Endodermal cell (in vitro differentiated cells): ENCODE measurements at regions not wholly inside any gene's neighbourhood (a gene's known extent, or its start where the extent isn't known, plus 50 kb on each side); places are given as distances from the start of the nearest gene placed in this dataset.
"Not testable (repeated sequence)": the region's sequence is repeated elsewhere in the genome, so short reads cannot be mapped to it uniquely, and the experiment has no call there.

Source experiments
- DNase-seq: peaks from one replicate; pipeline ENCODE4 v3.0.0-alpha.2; 2017
- H3K27ac ChIP-seq: 2 replicates; pipeline ENCODE4 v1.5.1; 2013; ENCODE audit warnings: mild to moderate bottlenecking, low read depth, low read length, moderate library complexity
- H3K27me3 ChIP-seq: 2 replicates; pipeline ENCODE4 v1.6.1; 2013; ENCODE audit warnings: mild to moderate bottlenecking, low read length, moderate library complexity; ENCODE audit not compliant: insufficient read depth, control insufficient read depth, poor library complexity, severe bottlenecking
- H3K36me3 ChIP-seq: 2 replicates; pipeline ENCODE4 v1.7.0; 2013; ENCODE audit warnings: mild to moderate bottlenecking, low read length, moderate library complexity; ENCODE audit not compliant: control insufficient read depth, insufficient read depth
- H3K4me1 ChIP-seq: one replicate; pipeline ENCODE4 v1.7.0; 2013; ENCODE audit warnings: low read length; ENCODE audit not compliant: control insufficient read depth, insufficient read depth
- H3K4me3 ChIP-seq: 2 replicates; pipeline ENCODE4 v1.5.1; 2013; ENCODE audit warnings: mild to moderate bottlenecking, low read length, moderate library complexity
- H3K9ac ChIP-seq: 2 replicates; pipeline ENCODE4 v1.6.1; 2013; ENCODE audit warnings: mild to moderate bottlenecking, low read length, moderate library complexity; ENCODE audit not compliant: poor library complexity, severe bottlenecking; ENCODE audit errors: extremely low read depth
- H3K9me3 ChIP-seq: 2 replicates; pipeline ENCODE4 v1.6.1; 2013; ENCODE audit warnings: mild to moderate bottlenecking, low read length, moderate library complexity; ENCODE audit not compliant: control insufficient read depth
- H3K27ac Mint-ChIP-seq: 2 replicates; pipeline ENCODE4 v1.8.0; 2020; ENCODE audit warnings: mixed read lengths
- H3K27me3 Mint-ChIP-seq: 2 replicates; pipeline ENCODE4 v1.8.0; 2021; ENCODE audit warnings: mild to moderate bottlenecking, mixed read lengths; ENCODE audit not compliant: insufficient read depth
- H3K36me3 Mint-ChIP-seq: 2 replicates; pipeline ENCODE4 v1.8.0; 2020; ENCODE audit warnings: low read depth, mixed read lengths
- H3K4me1 Mint-ChIP-seq: 2 replicates; pipeline ENCODE4 v1.8.0; 2020; ENCODE audit warnings: mixed read lengths
- H3K4me3 Mint-ChIP-seq: 2 replicates; pipeline ENCODE4 v1.8.0; 2020; ENCODE audit warnings: mild to moderate bottlenecking, moderate library complexity, mixed read lengths
- H3K9me3 Mint-ChIP-seq: 2 replicates; pipeline ENCODE4 v1.8.0; 2020; ENCODE audit warnings: mild to moderate bottlenecking, mixed read lengths
- CTCF ChIP-seq: fragments of 200-600 bp; sonication (generic); conservative IDR thresholded peaks from 2 replicates; pipeline ENCODE4 v1.5.0; 2021; ENCODE audit warnings: antibody characterized with exemption, mild to moderate bottlenecking
- WGBS, 2 experiments: methylation state at CpG; one replicate each; pipeline versions ENCODE4 v1.1.5 to v1.1.7; 2013; ENCODE audit warnings: missing lambda C conversion rate in 2 of 2, mixed read lengths in 1 of 2; ENCODE audit not compliant: insufficient coverage in 1 of 2, insufficient read length in 1 of 2; 5-methylcytosine and 5-hydroxymethylcytosine counted together

- no peaks in the 10 kb centered on the region for H3K27me3 Mint-ChIP-seq
- WGBS, 2 experiments: 96% methylated on average over 5 of the region's 5 CpGs; no CpG with 5 or more reads in 1 of the 2 experiments
- H3K4me1 ChIP-seq: no peaks in the 10 kb centered on the region
Observed at GRCh38 chr7:14974688-14975087, 72.1 kb upstream of the DGKB start.

GRCh38 chr7:14973712-14974428 is 71.3 kb upstream of the DGKB start:
- H3K27me3 Mint-ChIP-seq: no peaks in the 10 kb centered on the region
- H3K4me1 Mint-ChIP-seq: no peaks in the 10 kb centered on the region
- Histone ChIP-seq H3K27ac (no peak overlapping the region), H3K4me1 (no peaks in the 10 kb centered on the region), H3K36me3 (no peaks in the 10 kb centered on the region), H3K9me3 (no peaks in the 10 kb centered on the region), H3K27me3 (no peaks in the 10 kb centered on the region), H3K4me3 (no peak overlapping the region), H3K9ac (no peak overlapping the region)
- no peak overlapping the region for H3K4me3 Mint-ChIP-seq
- no peak for TF ChIP-seq CTCF
- no peaks in the 10 kb centered on the region for H3K36me3 Mint-ChIP-seq
- H3K9me3 Mint-ChIP-seq: no peaks in the 10 kb centered on the region
- no peak for DNase-seq
- no peak overlapping the region for H3K27ac Mint-ChIP-seq
- 97% methylated on average over 2 of the region's 3 CpGs; no CpG with 5 or more reads in 1 of the 2 experiments for WGBS, 2 experiments

More at GRCh38 chr7:14974688-14975087, 72.1 kb upstream of the DGKB start:
- H3K27ac Mint-ChIP-seq: no peak overlapping the region
- no peak overlapping the region for H3K4me3 Mint-ChIP-seq
- no peak for TF ChIP-seq CTCF
- H3K27ac ChIP-seq: no peak overlapping the region
- no peak overlapping the region for H3K9ac ChIP-seq
- H3K27me3 ChIP-seq: no peaks in the 10 kb centered on the region
- H3K36me3 ChIP-seq: no peaks in the 10 kb centered on the region
- DNase-seq: no peak
- no peaks in the 10 kb centered on the region for H3K9me3 Mint-ChIP-seq
- H3K4me1 Mint-ChIP-seq: no peaks in the 10 kb centered on the region
- H3K9me3 ChIP-seq: no peaks in the 10 kb centered on the region
- no peaks in the 10 kb centered on the region for H3K36me3 Mint-ChIP-seq
- no peak overlapping the region for H3K4me3 ChIP-seq

GRCh38 chr7:14971678-14972077 is 69.1 kb upstream of the DGKB start:
- not testable (repeated sequence) for H3K4me1 ChIP-seq, H3K9me3 ChIP-seq, H3K4me3 ChIP-seq, H3K27me3 ChIP-seq, DNase-seq, H3K36me3 Mint-ChIP-seq, H3K4me1 Mint-ChIP-seq, H3K27ac Mint-ChIP-seq, H3K4me3 Mint-ChIP-seq, H3K27ac ChIP-seq, H3K9me3 Mint-ChIP-seq, H3K9ac ChIP-seq, H3K27me3 Mint-ChIP-seq, H3K36me3 ChIP-seq
- 80 to 90% methylated on average over 2 to 4 of the region's 4 CpGs for WGBS, 2 experiments

GRCh38 chr7:14967376-14967775 is 64.8 kb upstream of the DGKB start:
- not testable (repeated sequence) for H3K27ac ChIP-seq, DNase-seq, H3K9me3 ChIP-seq, H3K27me3 ChIP-seq, H3K9ac ChIP-seq, H3K4me1 Mint-ChIP-seq, H3K36me3 ChIP-seq, H3K4me3 ChIP-seq, H3K27ac Mint-ChIP-seq, H3K4me1 ChIP-seq, H3K4me3 Mint-ChIP-seq, H3K36me3 Mint-ChIP-seq, H3K27me3 Mint-ChIP-seq, H3K9me3 Mint-ChIP-seq
- WGBS, 2 experiments: 91 to 100% methylated on average over 4 to 7 of the region's 8 CpGs
